ENCODE measurements at regions not wholly inside any gene's neighbourhood (a gene's known extent, or its start where the extent isn't known, plus 50 kb on each side); places are given as distances from the start of the nearest gene placed in this dataset.
"Not testable (repeated sequence)": the region's sequence is repeated elsewhere in the genome, so short reads cannot be mapped to it uniquely, and the experiment has no call there.

- DNase-seq (ENCODE audit: low read depth, low spot score) = no peak
- ChIA-PET POLR2A (no interaction called here), CTCF (no interaction called here)
- no peak overlapping the region for H3K4me3 ChIP-seq (ENCODE audit: low read depth, low read length)
- no peak for TF ChIP-seq CTCF (IDR thresholded peaks at IDR 0.05; ENCODE audit: insufficient read depth, low read length, missing control alignments)
These were observed 352.8 kb upstream of the VSTM2A start for GRCh38 chr7:54189330-54189729.

GRCh38 chr7:54201501-54201900, 340.7 kb upstream of the VSTM2A start:
- no peak overlapping the region for H3K4me3 ChIP-seq (ENCODE audit: low read depth, low read length)
- ChIA-PET CTCF (no interaction called here), POLR2A (no interaction called here)
- no peak for DNase-seq (ENCODE audit: low read depth, low spot score)
- TF ChIP-seq CTCF (IDR thresholded peaks at IDR 0.05; ENCODE audit: insufficient read depth, low read length, missing control alignments) = no peak

- CTCF ChIA-PET = no interaction called here
These were observed 326.8 kb upstream of the VSTM2A start for GRCh38 chr7:54215424-54215823.

GRCh38 chr7:54226030-54226429, 316.1 kb upstream of the VSTM2A start:
- POLR2A ChIA-PET; H3K4me3 ChIP-seq (ENCODE audit: low read depth, low read length); CTCF ChIA-PET; DNase-seq (ENCODE audit: low read depth, low spot score): not testable (repeated sequence)

More at GRCh38 chr7:54215424-54215823, 326.8 kb upstream of the VSTM2A start:
- no peak for DNase-seq (ENCODE audit: low read depth, low spot score)
- POLR2A ChIA-PET = no interaction called here
- TF ChIP-seq CTCF (IDR thresholded peaks at IDR 0.05; ENCODE audit: insufficient read depth, low read length, missing control alignments) = no peak
- no peak overlapping the region for H3K4me3 ChIP-seq (ENCODE audit: low read depth, low read length)

GRCh38 chr7:54242776-54243175, 299.4 kb upstream of the VSTM2A start:
- no peak overlapping the region for H3K4me3 ChIP-seq (ENCODE audit: low read depth, low read length)
- CTCF ChIA-PET = no interaction called here
- no peak for TF ChIP-seq CTCF (IDR thresholded peaks at IDR 0.05; ENCODE audit: insufficient read depth, low read length, missing control alignments)
- POLR2A ChIA-PET = no interaction called here
- no peak for DNase-seq (ENCODE audit: low read depth, low spot score)

GRCh38 chr7:54245020-54245419, 297.2 kb upstream of the VSTM2A start:
- CTCF ChIA-PET = no interaction called here
- no peak for DNase-seq (ENCODE audit: low read depth, low spot score)
- POLR2A ChIA-PET = no interaction called here
- no peak overlapping the region for H3K4me3 ChIP-seq (ENCODE audit: low read depth, low read length)
- TF ChIP-seq CTCF (IDR thresholded peaks at IDR 0.05; ENCODE audit: insufficient read depth, low read length, missing control alignments) = no peak

GRCh38 chr7:54249686-54250085, 292.5 kb upstream of the VSTM2A start:
- CTCF ChIA-PET = no interaction called here
- no peak overlapping the region for H3K4me3 ChIP-seq (ENCODE audit: low read depth, low read length)
- POLR2A ChIA-PET = no interaction called here
- no peak for DNase-seq (ENCODE audit: low read depth, low spot score)
- no peak for TF ChIP-seq CTCF (IDR thresholded peaks at IDR 0.05; ENCODE audit: insufficient read depth, low read length, missing control alignments)

Measured in AG04449 (cell line).